22Rv1 (cell line): ENCODE measurements at regions not wholly inside any gene's neighbourhood (a gene's known extent, or its start where the extent isn't known, plus 50 kb on each side); places are given as distances from the start of the nearest gene placed in this dataset.

ENCODE experiments used
- H3K27ac ChIP-seq: fragments of 450-650 bp; 2 replicates; pipeline ENCODE4 v1.5.1; 2017
- ZFX ChIP-seq: fragments of 450-650 bp; IDR thresholded peaks from 2 replicates; pipeline ENCODE4 v1.6.1; 2017; ENCODE audit warnings: antibody characterized with exemption, borderline replicate concordance
- TF ChIP-seq, protein P1 (sequence below): fragments of 450-650 bp; IDR thresholded peaks from 2 replicates; pipeline ENCODE4 v1.5.1; 2017; ENCODE audit warnings: mild to moderate bottlenecking

DNA sequence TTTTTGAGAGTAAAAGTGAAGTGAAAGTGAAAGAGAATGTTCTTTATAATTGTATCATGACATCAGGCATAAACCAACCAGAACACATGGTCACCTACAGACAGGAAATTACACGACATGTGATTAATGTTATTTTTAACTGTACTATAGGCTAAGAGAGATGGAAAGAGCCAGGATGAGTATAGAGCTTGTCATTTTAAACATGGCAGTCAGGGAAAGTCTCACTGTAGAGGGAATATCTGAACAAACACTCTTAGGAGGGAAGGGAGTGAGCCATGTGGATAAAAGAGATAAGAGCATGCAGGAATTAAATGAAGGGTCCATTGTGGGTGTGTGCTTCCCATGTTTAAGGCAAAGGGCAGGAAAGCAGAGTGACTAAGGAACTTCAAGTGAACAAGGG, 599.1 kb upstream of the FAT3 start:
- TF ChIP-seq, protein P1, sequence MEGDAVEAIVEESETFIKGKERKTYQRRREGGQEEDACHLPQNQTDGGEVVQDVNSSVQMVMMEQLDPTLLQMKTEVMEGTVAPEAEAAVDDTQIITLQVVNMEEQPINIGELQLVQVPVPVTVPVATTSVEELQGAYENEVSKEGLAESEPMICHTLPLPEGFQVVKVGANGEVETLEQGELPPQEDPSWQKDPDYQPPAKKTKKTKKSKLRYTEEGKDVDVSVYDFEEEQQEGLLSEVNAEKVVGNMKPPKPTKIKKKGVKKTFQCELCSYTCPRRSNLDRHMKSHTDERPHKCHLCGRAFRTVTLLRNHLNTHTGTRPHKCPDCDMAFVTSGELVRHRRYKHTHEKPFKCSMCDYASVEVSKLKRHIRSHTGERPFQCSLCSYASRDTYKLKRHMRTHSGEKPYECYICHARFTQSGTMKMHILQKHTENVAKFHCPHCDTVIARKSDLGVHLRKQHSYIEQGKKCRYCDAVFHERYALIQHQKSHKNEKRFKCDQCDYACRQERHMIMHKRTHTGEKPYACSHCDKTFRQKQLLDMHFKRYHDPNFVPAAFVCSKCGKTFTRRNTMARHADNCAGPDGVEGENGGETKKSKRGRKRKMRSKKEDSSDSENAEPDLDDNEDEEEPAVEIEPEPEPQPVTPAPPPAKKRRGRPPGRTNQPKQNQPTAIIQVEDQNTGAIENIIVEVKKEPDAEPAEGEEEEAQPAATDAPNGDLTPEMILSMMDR, result no peak
- TF ChIP-seq ZFX, result no peak
- no peak overlapping the region for H3K27ac ChIP-seq

DNA sequence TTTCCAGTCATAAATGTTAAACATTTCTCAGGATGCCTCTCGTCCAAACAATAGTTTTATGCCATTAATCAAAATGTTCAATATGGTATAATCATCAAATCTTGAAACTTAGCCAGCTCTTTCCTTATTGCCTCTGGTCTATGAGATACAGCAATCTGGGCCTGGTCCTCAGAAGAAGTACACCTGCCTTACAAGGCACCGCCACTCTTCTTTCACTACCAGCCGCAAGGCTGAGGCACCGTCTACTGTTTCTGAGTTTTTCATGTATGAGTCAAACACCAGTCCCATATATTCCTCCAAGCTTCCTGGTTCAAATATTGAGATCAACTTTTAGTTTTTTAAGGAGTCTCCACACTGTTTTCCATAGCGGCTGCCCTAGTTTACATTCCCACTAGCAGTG, 600.6 kb upstream of the FAT3 start:
- no peak overlapping the region for H3K27ac ChIP-seq
- TF ChIP-seq ZFX, result no peak
- TF ChIP-seq, protein P1, result no peak

DNA sequence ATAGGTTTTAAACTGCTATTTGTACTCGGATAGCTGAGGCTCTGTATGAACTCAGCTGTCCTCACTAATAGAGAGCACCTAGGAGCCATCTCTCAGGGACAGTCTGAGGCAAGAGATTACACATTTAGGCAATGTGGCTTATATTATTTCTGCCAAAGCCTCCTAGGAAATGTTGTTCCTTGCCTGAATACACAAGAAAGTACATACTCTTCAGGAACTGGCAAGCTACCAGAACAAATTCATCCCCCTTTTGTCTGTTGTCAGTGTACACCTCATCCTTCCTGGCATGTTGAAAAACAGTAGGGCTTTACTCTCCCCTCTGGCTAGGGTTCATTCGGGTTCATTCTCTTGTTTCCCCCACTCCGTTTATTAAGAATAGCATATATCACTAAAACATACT, 615.9 kb upstream of the FAT3 start:
- no peak overlapping the region for H3K27ac ChIP-seq
- no peak for TF ChIP-seq ZFX
- TF ChIP-seq, protein P1, result no peak

DNA sequence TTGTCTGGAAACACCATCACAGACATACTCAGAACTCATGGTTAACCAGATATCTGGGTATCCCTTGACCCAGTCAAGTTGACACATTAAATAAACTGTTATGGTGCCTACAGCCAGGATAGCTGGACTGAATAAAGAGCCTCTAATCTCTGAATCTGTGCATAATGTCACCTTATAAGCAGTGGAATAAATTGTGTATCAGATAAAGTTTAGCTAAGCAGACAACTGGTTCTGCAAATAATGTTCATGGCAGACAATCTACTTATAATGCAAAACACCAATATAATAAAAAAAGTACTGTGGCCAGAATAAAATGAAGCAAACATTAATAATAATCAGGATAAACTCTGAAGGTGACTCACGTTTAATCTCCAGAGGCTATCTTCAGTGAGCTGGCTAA, 628.5 kb upstream of the FAT3 start:
- TF ChIP-seq ZFX, result no peak
- TF ChIP-seq, protein P1, result no peak
- H3K27ac ChIP-seq, result no peak overlapping the region

DNA sequence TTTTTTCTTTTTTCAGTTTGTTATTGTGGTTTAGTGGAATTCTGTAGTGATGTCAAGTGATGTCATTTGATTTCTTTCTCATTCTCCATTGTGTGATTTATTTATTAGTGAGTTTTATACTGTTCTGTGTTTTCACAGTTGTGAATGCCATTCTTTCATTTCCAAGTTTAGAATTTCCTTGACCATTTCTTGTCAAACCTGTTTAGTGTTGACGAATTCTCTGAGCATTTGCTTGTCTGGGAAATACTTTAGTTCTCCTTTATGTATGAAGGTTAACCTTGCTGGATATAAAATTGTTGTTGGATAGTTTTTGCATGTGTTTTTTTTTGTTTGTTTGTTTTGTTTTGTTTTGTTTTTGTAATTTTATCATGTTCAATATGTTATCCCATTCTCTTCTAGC, 633.6 kb upstream of the FAT3 start:
- no peak overlapping the region for H3K27ac ChIP-seq
- TF ChIP-seq, protein P1, result no peak
- TF ChIP-seq ZFX, result no peak

DNA sequence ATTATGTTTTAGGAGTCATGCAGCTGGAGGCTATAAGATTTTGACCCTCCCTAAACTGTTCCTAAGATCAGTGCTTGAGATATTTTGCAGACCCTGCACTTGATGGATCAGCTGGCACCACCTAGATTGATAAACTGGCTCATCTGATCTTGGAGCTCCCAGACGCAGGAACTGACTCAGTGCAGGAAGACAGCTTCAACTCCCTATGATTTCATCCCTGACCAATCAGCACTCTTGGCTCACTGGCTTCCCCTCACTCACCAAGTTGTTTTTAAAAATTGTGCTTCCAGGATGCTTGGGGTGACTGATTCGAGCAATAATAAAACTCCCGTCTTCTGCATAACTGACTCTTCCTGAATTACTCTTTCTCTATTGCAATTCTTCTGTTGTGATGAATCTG, 637.5 kb upstream of the FAT3 start:
- no peak for TF ChIP-seq ZFX
- TF ChIP-seq, protein P1, result no peak
- no peak overlapping the region for H3K27ac ChIP-seq

DNA sequence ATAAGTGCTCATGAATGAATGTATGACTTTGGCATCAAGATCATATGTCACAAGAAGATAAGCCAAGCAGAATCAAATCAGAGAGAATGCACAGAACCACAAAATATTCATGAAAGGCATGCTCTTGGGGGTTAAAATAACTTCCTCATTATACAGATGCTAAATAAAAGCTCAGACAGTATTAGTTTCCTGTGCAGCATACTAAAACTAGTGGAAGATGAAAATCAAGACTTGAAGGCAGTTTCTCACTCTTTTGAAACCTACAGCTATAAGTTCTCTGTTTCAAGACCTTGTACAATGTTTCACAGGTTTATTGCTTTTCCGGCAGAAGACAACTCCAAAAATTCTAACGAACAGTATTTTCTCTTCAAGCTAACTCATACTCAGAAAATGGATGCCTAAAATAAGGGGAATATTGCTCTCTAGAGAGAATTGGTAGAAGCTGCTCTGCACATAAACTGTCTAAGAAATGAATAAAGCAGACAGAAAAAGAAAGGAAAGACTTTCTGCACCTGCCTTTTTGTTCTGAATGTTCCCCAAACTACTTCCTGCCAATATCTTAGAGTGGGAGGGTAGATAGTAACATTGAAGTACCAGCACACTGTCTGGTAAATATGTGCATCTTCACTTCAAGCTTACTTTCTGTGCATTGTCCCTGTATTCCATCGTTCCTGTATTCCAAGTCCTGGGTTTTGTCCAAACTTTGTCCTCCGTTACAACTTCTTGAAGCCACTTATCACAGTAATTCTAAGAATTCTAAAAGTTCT, 639.4 kb upstream of the FAT3 start:
- no peak overlapping the region for H3K27ac ChIP-seq
- no peak for TF ChIP-seq ZFX
- TF ChIP-seq, protein P1, result no peak
